Left hindlimb (tissue), 1 donor: ENCODE measurements at regions not wholly inside any gene's neighbourhood (a gene's known extent, or its start where the extent isn't known, plus 50 kb on each side); places are given as distances from the start of the nearest gene placed in this dataset.
"Not testable (repeated sequence)": the region's sequence is repeated elsewhere in the genome, so short reads cannot be mapped to it uniquely, and the experiment has no call there.

Experiments
- DNase-seq: peaks from one replicate; pipeline ENCODE4 v3.0.0-alpha.2; 2018

DNA sequence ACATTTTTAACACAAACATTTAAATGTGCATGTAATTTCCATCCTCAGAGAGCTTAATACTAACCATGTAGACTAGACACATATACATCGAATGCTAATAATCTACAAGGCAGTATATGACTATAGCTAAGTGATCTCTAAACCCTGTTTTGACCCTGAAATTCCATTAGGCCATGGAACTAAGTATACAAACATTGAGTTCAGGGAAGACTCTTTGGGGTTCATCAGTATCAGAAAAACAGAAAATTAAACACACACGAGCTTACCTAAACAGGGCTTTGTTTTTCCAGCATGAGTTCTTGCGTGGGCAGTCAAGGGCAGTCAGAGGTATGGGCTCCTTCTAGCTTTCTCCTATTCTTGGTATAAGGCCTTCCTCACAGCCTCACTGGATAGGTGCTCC, 106.0 kb upstream of the COPS8 start:
- DNase-seq: no peak

- no peak for DNase-seq
These were observed 104.7 kb upstream of the COPS8 start for GRCh38 chr2:236980961-236981360.

DNA sequence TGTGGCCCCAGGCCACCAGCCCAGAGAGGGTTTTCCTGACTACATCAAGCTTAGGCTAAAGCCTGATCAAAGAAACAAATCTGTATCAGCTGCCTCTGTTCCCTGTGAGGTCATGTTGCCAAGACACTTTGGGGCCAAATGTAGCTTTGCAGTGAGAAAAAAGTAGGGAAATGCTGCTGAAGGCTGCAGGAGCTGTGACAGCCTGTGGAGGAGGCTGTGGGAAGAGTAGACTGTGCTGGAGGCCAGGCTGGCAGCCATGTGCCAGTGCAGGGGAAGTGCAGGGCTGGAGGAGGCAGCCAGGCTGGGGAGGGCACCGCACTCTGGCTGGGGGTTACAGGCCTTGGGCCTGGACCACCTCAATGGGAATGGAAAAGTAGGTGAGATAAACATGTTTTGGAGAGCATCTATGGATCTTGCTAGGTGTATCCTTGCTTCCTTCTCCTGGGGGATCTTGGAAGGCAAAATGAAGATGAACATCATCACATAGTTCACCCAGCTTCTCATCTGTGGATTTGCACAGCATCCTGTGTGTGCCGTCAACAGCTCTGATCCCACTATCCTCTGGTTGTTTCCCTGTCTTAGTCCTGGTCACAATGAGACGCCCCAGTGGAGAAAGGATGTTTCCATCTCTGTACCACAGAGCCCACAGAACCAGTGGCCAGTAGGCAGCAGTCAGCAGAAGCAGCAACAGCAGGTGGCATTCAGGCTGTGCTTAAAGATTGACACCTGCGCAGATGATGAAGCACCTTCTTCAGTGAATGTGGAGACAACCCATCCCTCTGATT, 103.8 kb upstream of the COPS8 start:
- DNase-seq: no peak

- no peak for DNase-seq
These were observed 102.8 kb upstream of the COPS8 start for GRCh38 chr2:236982693-236983455.

GRCh38 chr2:236984046-236984445, 101.6 kb upstream of the COPS8 start:
- DNase-seq: no peak

GRCh38 chr2:236985761-236986339, 99.8 kb upstream of the COPS8 start:
- DNase-seq: no peak

DNA sequence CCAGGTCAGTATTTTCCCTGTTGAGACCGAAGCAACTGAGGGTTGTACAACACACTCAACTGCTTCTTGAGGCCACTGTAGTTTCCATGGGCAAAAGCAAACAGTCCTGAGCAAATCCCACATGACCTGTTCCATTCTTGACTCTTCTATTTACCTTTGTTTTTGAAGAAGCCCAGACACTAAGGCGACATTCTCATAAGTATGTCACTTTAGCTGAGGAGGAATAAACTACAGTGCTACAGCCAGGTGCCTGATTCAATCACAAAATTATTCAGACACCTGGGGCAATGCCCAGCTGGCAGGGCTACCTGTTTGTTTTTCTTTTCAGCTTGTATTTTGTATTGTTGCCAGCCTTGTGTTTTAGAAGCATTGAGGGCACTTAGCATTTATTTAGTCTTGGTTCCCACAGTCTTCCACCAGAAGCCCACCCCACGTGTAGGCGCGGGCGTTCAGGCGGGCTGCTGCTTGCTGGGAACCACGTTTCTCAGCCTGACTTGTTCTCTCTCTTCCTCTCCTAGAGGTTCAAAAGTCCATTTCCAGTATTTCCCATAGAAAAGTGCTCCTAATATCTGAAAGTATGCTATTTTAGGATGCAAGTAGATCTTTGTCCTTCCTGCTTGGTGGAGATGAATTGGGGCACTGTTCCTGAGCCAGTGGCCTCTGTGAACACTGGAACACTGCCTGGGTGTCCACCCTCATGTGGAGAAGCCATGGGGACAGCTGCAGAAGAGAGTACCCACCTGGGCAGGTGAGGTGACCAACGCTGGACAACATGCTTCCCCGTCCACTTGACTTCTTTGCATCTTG, 99.0 kb upstream of the COPS8 start:
- DNase-seq: no peak

- no peak for DNase-seq
These were observed 97.5 kb upstream of the COPS8 start for GRCh38 chr2:236988216-236988615.

DNA sequence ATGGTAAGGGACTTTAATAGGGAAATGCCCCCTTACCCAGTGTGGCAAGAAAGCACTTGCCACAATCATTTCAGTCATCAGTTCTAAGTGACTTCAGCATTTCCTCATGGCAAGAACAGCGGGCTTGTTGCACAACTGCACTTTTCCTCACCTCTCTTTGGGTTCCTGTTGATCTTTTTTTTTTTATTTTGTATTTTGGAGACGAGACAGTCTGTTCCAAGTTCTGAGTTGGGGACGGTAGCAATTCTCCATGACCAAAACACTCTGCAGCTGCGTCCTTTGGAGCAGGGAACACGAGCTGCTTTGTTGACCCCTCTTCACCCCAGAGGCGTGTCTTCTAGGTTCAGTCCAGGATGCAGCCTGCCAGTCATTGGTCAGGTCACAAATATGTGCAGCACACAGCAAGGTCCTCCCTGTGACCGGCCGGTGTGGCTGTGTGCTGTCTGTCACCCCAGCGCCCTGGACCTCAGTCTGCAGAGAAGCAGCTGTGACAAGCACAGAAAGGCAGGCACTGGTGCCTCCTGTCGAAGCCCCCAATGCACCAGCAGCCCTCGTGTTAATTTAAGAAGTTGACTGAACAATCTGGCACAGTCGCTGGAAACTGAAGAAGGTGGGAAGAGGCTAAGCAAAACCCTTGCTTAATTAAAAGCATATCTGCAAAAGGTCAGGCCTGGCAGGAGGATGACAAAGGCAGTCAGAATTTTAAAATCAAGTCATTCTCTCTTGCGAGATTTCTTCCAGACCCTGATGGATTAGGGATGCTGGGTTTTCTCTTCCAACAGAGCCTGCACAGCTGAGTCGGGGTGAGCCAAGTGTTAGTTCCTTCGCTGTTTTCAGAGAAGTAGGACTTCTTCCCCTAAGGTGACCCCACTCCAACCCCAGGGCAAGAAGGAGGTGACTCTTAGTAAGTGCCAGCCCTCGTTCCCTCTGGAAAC, 96.7 kb upstream of the COPS8 start:
- peak; percentile 65 for DNase-seq

- no peak for DNase-seq
These were observed 95.1 kb upstream of the COPS8 start for GRCh38 chr2:236990552-236990951.

DNA sequence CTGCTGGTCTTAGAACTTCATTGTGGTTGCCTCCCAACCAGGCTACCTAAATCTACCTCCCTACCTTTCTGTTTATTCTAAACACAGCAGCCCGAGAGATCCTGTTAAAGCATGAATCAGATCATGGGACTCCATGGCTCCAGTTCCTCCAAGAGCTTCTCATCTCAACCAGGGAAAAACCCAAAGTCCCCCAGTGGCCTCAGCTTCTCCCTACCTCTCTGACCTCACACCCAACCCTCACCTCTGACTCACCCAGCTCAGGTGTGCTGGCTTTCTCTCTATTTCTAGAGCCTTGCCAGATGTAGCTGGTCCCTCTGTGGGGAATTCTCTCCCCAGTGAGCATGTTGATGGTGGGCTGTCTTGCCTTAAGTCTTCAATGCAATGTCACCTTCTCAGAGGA, 93.8 kb upstream of the COPS8 start:
- no peak for DNase-seq

- no peak for DNase-seq
These were observed 92.4 kb upstream of the COPS8 start for GRCh38 chr2:236993286-236993685.

DNA sequence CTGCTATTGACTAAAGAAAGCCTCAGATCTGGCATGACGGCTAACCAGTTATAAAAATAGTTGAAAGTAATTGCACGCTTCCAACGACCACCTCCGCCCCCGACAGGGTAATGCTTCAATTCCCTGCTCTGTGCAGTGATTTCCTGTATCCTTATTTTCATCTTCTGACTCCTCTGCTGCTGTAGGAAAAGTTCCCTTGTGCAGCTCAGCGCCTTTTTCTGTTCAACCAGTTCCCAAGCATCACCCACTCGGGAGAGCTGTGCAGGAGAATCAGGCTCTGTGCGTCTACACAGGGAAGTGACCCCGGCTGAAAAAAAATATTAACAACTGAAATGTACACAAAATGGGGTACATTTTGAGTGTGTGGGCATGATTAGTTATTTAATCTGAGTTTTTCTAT, 91.3 kb upstream of the COPS8 start:
- no peak for DNase-seq

GRCh38 chr2:236997069-236997715, 88.5 kb upstream of the COPS8 start:
- no peak for DNase-seq

GRCh38 chr2:236998236-236998635, 87.5 kb upstream of the COPS8 start:
- DNase-seq: no peak

GRCh38 chr2:236998758-236999157, 86.9 kb upstream of the COPS8 start:
- no peak for DNase-seq

GRCh38 chr2:237000481-237000880, 85.2 kb upstream of the COPS8 start:
- no peak for DNase-seq

DNA sequence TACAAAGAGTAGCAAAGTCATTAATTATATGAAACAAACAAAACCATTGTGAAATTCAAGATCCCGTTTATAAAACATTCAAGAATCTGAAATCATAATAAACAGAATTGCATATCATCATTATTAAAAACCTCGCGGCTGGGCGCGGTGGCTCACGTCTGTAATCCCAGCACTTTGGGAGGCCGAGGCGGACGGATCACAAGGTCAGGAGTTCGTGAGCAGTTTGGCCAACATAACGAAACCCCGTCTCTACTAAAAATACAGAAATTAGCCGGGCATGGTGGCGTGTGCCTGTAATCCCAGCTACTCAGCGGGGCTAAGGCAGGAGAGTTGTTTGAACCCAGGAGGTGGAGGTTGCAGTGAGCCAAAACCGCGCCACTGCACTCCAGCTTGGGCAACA, 80.3 kb upstream of the COPS8 start:
- DNase-seq: not testable (repeated sequence)

DNA sequence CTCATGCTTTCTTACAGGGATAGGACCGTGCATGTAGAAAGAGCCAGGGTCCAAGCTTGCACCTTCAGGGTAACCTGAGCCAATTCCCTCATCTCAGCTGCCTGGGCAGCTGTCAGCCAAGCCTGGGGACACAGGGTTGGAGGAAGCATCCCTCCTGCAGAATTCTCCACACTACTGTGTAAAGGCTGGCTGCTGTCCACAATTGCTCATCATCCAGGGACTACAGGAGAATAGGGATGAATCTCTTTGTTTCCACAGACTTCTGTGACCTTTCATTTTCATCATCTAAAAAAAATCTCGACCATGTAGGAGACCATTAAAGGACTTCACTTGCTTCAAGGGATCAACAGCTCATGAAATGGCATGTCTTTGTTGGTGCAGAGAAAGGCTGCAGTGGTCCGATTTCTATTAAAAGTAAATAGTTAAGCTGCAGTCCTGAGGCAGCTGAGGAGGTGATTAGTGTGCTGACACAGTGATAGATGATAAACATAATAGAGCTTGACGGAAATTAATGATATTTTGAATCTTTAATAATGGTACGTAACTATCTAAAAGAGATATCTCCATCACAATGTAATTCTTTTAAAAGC, 74.4 kb upstream of the COPS8 start:
- no peak for DNase-seq

- no peak for DNase-seq
These were observed 73.7 kb upstream of the COPS8 start for GRCh38 chr2:237012004-237012403.
